LNCaP clone FGC (cell line): ENCODE measurements at regions not wholly inside any gene's neighbourhood (a gene's known extent, or its start where the extent isn't known, plus 50 kb on each side); places are given as distances from the start of the nearest gene placed in this dataset.

Experiments used
- DNase-seq: peaks from one replicate; pipeline ENCODE4 v3.0.0-alpha.2; 2011; ENCODE audit warnings: low read depth
- H3K4me3 ChIP-seq: 2 replicates; pipeline ENCODE4 v1.5.1; 2011; ENCODE audit warnings: mild to moderate bottlenecking, low read depth, low read length, control low read depth
- TF ChIP-seq, protein P1 (sequence below): IDR thresholded peaks from 2 replicates; pipeline ENCODE4 v1.5.1; 2012; ENCODE audit warnings: mild to moderate bottlenecking; ENCODE audit not compliant: control insufficient read depth, insufficient read depth; ENCODE audit errors: extremely low read depth

DNA sequence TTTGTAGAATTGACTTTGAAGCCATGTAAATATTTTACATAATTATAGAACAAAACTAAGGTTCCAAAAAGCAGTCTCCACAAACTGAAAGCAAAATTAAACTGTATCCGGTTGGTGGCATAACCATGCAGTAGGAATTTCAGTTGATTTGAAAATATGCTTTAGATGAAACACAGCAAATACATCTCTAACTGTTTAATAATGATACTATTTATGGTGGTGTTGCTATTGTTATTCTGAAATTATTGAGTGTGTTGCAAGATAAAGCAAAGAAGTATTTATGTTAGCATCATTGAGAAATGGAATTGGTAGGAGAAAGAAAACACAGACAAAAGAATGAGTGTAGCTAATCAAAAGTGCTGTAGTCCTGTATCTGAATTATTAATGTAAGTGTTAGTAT, 73.8 kb upstream of the MTHFD1L start:
- DNase-seq, result no peak
- TF ChIP-seq, protein P1, sequence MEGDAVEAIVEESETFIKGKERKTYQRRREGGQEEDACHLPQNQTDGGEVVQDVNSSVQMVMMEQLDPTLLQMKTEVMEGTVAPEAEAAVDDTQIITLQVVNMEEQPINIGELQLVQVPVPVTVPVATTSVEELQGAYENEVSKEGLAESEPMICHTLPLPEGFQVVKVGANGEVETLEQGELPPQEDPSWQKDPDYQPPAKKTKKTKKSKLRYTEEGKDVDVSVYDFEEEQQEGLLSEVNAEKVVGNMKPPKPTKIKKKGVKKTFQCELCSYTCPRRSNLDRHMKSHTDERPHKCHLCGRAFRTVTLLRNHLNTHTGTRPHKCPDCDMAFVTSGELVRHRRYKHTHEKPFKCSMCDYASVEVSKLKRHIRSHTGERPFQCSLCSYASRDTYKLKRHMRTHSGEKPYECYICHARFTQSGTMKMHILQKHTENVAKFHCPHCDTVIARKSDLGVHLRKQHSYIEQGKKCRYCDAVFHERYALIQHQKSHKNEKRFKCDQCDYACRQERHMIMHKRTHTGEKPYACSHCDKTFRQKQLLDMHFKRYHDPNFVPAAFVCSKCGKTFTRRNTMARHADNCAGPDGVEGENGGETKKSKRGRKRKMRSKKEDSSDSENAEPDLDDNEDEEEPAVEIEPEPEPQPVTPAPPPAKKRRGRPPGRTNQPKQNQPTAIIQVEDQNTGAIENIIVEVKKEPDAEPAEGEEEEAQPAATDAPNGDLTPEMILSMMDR, result no peak
- H3K4me3 ChIP-seq, result no peak overlapping the region

- no peak overlapping the region for H3K4me3 ChIP-seq
- TF ChIP-seq, protein P1, result no peak
- no peak for DNase-seq
These were observed 67.6 kb upstream of the MTHFD1L start for GRCh38 chr6:150797949-150798348.

DNA sequence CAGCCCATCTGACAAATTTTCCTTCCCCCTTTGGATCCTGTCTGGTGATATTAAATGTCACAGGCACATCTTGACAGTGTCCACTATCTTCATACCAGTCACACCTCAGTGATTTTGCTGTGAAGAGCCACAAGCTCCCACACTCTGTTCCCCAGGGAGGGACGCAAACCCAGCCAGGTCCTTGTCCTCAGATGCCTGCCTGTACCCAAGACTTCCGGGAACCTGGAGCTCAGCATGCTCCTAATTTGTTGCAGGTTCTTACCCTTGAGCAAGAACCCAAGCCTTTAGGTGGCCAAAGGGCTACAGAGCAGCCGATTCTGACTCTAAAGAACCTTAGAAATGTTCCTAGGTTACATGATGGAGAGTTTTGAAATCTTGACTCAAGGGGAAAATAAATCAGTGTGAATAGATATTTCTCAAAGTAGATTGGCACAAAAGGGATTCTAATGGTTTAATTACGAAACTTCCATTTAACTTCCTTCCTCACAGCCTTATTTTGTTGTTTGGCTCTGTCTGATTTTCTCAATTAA, 66.2 kb upstream of the MTHFD1L start:
- no peak for DNase-seq
- H3K4me3 ChIP-seq, result no peak overlapping the region
- TF ChIP-seq, protein P1, result no peak

DNA sequence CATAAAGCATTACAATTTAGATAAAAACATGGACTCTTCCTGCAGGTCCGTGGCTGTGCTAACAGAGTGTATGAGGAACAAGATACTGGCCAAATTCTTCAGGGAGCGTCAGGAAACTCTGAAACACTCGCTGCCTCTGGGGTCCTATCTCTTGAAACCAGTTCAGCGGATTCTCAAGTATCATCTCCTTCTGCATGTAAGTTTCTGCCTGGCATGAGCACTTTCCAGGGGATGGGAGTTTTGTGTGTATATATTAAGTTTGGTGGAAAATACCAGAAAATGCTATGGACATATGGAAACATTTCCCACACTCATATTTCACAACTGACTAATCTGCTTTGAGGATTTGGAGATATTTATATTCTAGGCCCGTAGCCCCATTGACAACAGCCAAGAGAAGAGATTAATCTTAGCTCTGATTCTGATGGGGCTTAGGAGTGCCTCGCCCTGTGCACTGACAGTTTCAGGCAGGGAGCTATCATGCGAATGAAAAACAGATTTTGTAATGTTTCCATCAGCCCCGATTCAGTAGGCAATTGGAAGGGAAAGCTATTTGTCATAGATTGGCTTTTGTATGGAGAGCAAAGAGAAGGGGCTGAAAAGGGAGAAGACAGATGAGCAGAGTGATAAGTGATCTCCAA, 64.7 kb upstream of the MTHFD1L start:
- no peak for DNase-seq
- TF ChIP-seq, protein P1, result no peak
- no peak overlapping the region for H3K4me3 ChIP-seq

GRCh38 chr6:150806790-150807189, 58.7 kb upstream of the MTHFD1L start:
- H3K4me3 ChIP-seq, result no peak overlapping the region
- no peak for DNase-seq
- TF ChIP-seq, protein P1, result no peak

DNA sequence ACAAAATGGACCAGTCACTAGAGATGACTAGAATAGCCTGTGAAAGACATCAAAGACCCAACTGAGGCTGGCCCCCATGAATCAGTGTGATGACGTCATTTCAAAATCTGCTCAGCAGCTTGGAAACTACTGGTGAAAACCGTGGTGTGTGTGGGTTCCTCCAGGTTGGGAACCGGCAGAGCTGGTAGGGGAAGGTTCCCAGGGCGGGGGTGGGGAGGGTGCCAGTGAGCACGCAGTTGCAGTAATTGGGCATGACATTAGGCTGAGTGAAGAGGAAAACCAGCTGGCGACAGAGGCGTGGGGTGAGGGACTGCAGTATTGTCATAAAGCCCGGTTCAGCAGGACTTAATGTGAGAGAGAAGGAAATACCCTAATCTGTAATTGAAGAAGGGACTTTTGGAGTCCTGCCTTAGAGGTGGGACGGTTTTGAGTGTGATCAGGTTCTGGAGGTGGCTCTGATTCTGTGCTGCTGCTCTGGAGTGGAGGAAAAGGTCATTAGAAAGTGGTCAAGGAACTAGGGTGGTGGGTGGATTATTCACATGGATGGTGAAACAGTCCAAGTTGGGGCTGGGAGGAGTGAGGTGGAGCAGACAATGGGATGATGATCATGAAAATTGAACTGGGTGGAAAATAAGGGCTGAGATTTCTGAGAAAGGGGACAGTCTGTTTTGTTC, 52.0 kb upstream of the MTHFD1L start:
- DNase-seq, result no peak
- H3K4me3 ChIP-seq, result no peak overlapping the region
- TF ChIP-seq, protein P1, result no peak
